Activated CD8-positive, alpha-beta T cell treated with anti-CD3 and anti-CD28 coated beads for 36 hours (primary cell): ENCODE measurements at regions not wholly inside any gene's neighbourhood (a gene's known extent, or its start where the extent isn't known, plus 50 kb on each side); places are given as distances from the start of the nearest gene placed in this dataset.

Experiments
- ATAC-seq: fragments of 200-7000 bp; cut with Tn5 transposase; one replicate; pipeline ENCODE4 v1.10.0; 2021; ENCODE audit warnings: mild to moderate bottlenecking, moderate library complexity
- CTCF ChIA-PET: fragments of 350-600 bp; sonication (Branson Sonifier 250); formaldehyde crosslinking; loops from one replicate; lab custom pipeline; 2021; ENCODE audit warnings: antibody characterized with exemption; lab: Charles Lee
- POLR2A ChIA-PET: fragments of 350-600 bp; sonication (Branson Sonifier 250); formaldehyde crosslinking; loops from one replicate; lab custom pipeline; 2021; ENCODE audit warnings: antibody characterized with exemption; lab: Charles Lee
- DNase-seq: peaks from one replicate; pipeline ENCODE4 v3.0.0-alpha.2; 2020
- H3K27ac Mint-ChIP-seq: one replicate; pipeline ENCODE4 v1.8.0; 2021; ENCODE audit warnings: mild to moderate bottlenecking, mixed read lengths
- H3K27me3 Mint-ChIP-seq: one replicate; pipeline ENCODE4 v1.8.0; 2021; ENCODE audit warnings: mixed read lengths
- H3K36me3 Mint-ChIP-seq: one replicate; pipeline ENCODE4 v1.8.0; 2021; ENCODE audit warnings: low read depth, mixed read lengths
- H3K4me1 Mint-ChIP-seq: one replicate; pipeline ENCODE4 v1.8.0; 2021; ENCODE audit warnings: low read depth, mixed read lengths
- H3K4me3 Mint-ChIP-seq: one replicate; pipeline ENCODE4 v1.8.0; 2021; ENCODE audit warnings: mild to moderate bottlenecking, moderate library complexity, mixed read lengths
- H3K9me3 Mint-ChIP-seq: one replicate; pipeline ENCODE4 v1.8.0; 2021; ENCODE audit warnings: mixed read lengths
- CTCF ChIP-seq: fragments of 200-600 bp; IDR thresholded peaks from one replicate; pipeline ENCODE4 v1.8.0; 2022; ENCODE audit warnings: antibody characterized with exemption, mild to moderate bottlenecking
- intact Hi-C: fragments of 100-400 bp; cut with micrococcal nuclease; formaldehyde crosslinking; loops from one replicate; pipeline ENCODE4 v1.10.0; 2022

- no peaks in the 10 kb centered on the region for H3K36me3 Mint-ChIP-seq
- no peak for ATAC-seq
- peaks cover 4% of the 10 kb centered on the region for H3K9me3 Mint-ChIP-seq
- CTCF ChIA-PET = no interaction called here
- POLR2A ChIA-PET = no interaction called here
- DNase-seq = no peak
- no peak overlapping the region for H3K4me3 Mint-ChIP-seq
- H3K4me1 Mint-ChIP-seq = no peaks in the 10 kb centered on the region
- no peak overlapping the region for H3K27ac Mint-ChIP-seq
- intact Hi-C loops = no loop called here
- H3K27me3 Mint-ChIP-seq = no peaks in the 10 kb centered on the region
- no peak for TF ChIP-seq CTCF
Measured at GRCh38 chr2:150003544-150003943, 416.0 kb upstream of the MMADHC start.

GRCh38 chr2:150001788-150002187 is 414.2 kb upstream of the MMADHC start:
- no peak for TF ChIP-seq CTCF
- Mint-ChIP-seq H3K36me3 (no peaks in the 10 kb centered on the region), H3K4me1 (no peaks in the 10 kb centered on the region), H3K4me3 (no peak overlapping the region), H3K9me3 (peaks cover 6% of the 10 kb centered on the region), H3K27ac (no peak overlapping the region), H3K27me3 (no peaks in the 10 kb centered on the region)
- ATAC-seq (no peak), DNase-seq (no peak)
- intact Hi-C loops = no loop called here
- ChIA-PET CTCF (no interaction called here), POLR2A (no interaction called here)

- CTCF ChIA-PET = no interaction called here
- no peaks in the 10 kb centered on the region for H3K36me3 Mint-ChIP-seq
- peaks cover 6% of the 10 kb centered on the region for H3K9me3 Mint-ChIP-seq
- POLR2A ChIA-PET = no interaction called here
- TF ChIP-seq CTCF = no peak
- no peak overlapping the region for H3K27ac Mint-ChIP-seq
- intact Hi-C loops = no loop called here
- H3K27me3 Mint-ChIP-seq = no peaks in the 10 kb centered on the region
- H3K4me3 Mint-ChIP-seq = no peak overlapping the region
- DNase-seq (no peak), ATAC-seq (no peak)
- H3K4me1 Mint-ChIP-seq = no peaks in the 10 kb centered on the region
Measured at GRCh38 chr2:149996901-149997300, 409.3 kb upstream of the MMADHC start.

- no peaks in the 10 kb centered on the region for H3K4me1 Mint-ChIP-seq
- CTCF ChIA-PET = no interaction called here
- no peaks in the 10 kb centered on the region for H3K27me3 Mint-ChIP-seq
- H3K27ac Mint-ChIP-seq = no peak overlapping the region
- ATAC-seq = no peak
- POLR2A ChIA-PET = no interaction called here
- no peak for TF ChIP-seq CTCF
- no peak for DNase-seq
- peaks cover 6% of the 10 kb centered on the region for H3K9me3 Mint-ChIP-seq
- no peaks in the 10 kb centered on the region for H3K36me3 Mint-ChIP-seq
- no peak overlapping the region for H3K4me3 Mint-ChIP-seq
- intact Hi-C loops = no loop called here
Measured at GRCh38 chr2:149994057-149994728, 406.6 kb upstream of the MMADHC start.

- H3K27me3 Mint-ChIP-seq = no peaks in the 10 kb centered on the region
- intact Hi-C loops = no loop called here
- H3K4me1 Mint-ChIP-seq = no peaks in the 10 kb centered on the region
- H3K4me3 Mint-ChIP-seq = no peak overlapping the region
- ChIA-PET CTCF (no interaction called here), POLR2A (no interaction called here)
- DNase-seq = no peak
- no peak for TF ChIP-seq CTCF
- H3K36me3 Mint-ChIP-seq = no peaks in the 10 kb centered on the region
- no peak for ATAC-seq
- no peak overlapping the region for H3K27ac Mint-ChIP-seq
- peaks cover 4% of the 10 kb centered on the region for H3K9me3 Mint-ChIP-seq
Measured at GRCh38 chr2:149993316-149993715, 405.7 kb upstream of the MMADHC start.
